GM12878 (cell line): ENCODE measurements at regions not wholly inside any gene's neighbourhood (a gene's known extent, or its start where the extent isn't known, plus 50 kb on each side); places are given as distances from the start of the nearest gene placed in this dataset.

Experiments used
- ATAC-seq: fragments of 200-7000 bp; cut with Tn5 transposase; 3 replicates; pipeline ENCODE4 v1.9.1; 2020; ENCODE audit warnings: mild to moderate bottlenecking, moderate library complexity
- BruUV-seq: library from RNA; stranded (reverse); fragments of 400-500 nt; replicated peaks from 2 replicates; lab custom pipeline; 2021; lab: Mats Ljungman, UMichigan
- CTCF ChIA-PET: fragments of 300-600 bp; sonication (Branson Sonifier 250); formaldehyde crosslinking; extraction: SDS; loops from one replicate; lab custom pipeline; 2021; ENCODE audit warnings: inconsistent platforms; lab: Yijun Ruan, JAX
- POLR2A ChIA-PET: fragments of 350-600 bp; formaldehyde crosslinking; extraction: SDS; loops from one replicate; lab custom pipeline; 2021; ENCODE audit warnings: inconsistent platforms; lab: Charles Lee
- RAD21 ChIA-PET: fragments of 300-600 bp; sonication (Branson Sonifier 250); formaldehyde crosslinking; loops from one replicate; lab custom pipeline; 2023; ENCODE audit warnings: antibody characterized with exemption; ENCODE audit not compliant: unreplicated experiment; lab: Charles Lee
- SMC1A ChIA-PET: fragments of 300-600 bp; sonication (Branson Sonifier 250); formaldehyde crosslinking; loops from one replicate; lab custom pipeline; 2023; ENCODE audit not compliant: unreplicated experiment, uncharacterized antibody; lab: Charles Lee
- DNase-seq: peaks from one replicate; pipeline ENCODE4 v3.0.0-alpha.2; 2011; ENCODE audit warnings: low read depth, low spot score
- FAIRE-seq: peaks from 3 replicates; lab custom pipeline; 2011; peaks lifted over from hg19 to GRCh38; lab: Jason Lieb, UNC
- H2AFZ ChIP-seq: 2 replicates; pipeline ENCODE4 v1.6.0; 2011; ENCODE audit warnings: low read depth, low read length, control low read depth; ENCODE audit not compliant: control insufficient read depth
- H3K27ac ChIP-seq: 2 replicates; pipeline ENCODE4 v1.5.1; 2011; ENCODE audit warnings: control low read depth; ENCODE audit not compliant: control insufficient read depth, insufficient read depth
- H3K27me3 ChIP-seq, 2 experiments: replicated peaks in 1 of 2; 2 replicates each; pipeline versions ENCODE4 v1.6.0 to v1.6.1; 2011; ENCODE audit warnings: low read length in 1 of 2; ENCODE audit not compliant: control insufficient read depth in 2 of 2, insufficient read depth in 2 of 2
- H3K36me3 ChIP-seq, 2 experiments: 2 replicates each; pipeline ENCODE4 v1.5.1; 2011; ENCODE audit warnings: low read length in 1 of 2; ENCODE audit not compliant: control insufficient read depth in 2 of 2, insufficient read depth in 2 of 2
- H3K4me1 ChIP-seq: 2 replicates; pipeline ENCODE4 v1.6.1; 2011; ENCODE audit warnings: mild to moderate bottlenecking, low read length, moderate library complexity, mixed read lengths; ENCODE audit not compliant: control insufficient read depth, insufficient read depth
- H3K4me2 ChIP-seq: 2 replicates; pipeline ENCODE4 v1.6.0; 2011; ENCODE audit warnings: control low read depth; ENCODE audit not compliant: control insufficient read depth, insufficient read depth
- H3K4me3 ChIP-seq: fragments of 200-600 bp; sonication (generic); 2 replicates; pipeline ENCODE4 v1.5.1; 2016
- H3K79me2 ChIP-seq: 2 replicates; pipeline ENCODE4 v1.6.0; 2011; ENCODE audit warnings: low read length; ENCODE audit not compliant: control insufficient read depth, insufficient read depth
- H3K9ac ChIP-seq: 2 replicates; pipeline ENCODE4 v1.8.0; 2011; ENCODE audit warnings: low read length, control low read depth, mixed read lengths; ENCODE audit not compliant: control insufficient read depth, insufficient read depth
- H3K9me3 ChIP-seq: replicated peaks from 3 replicates; pipeline ENCODE4 v1.5.1; 2011; ENCODE audit warnings: mild to moderate bottlenecking, low read length; ENCODE audit not compliant: control insufficient read depth, insufficient read depth
- H4K20me1 ChIP-seq: 2 replicates; pipeline ENCODE4 v1.6.0; 2011; ENCODE audit not compliant: control insufficient read depth, insufficient read depth
- DPF2 ChIP-seq: fragments of 450-650 bp; IDR thresholded peaks from 2 replicates; pipeline ENCODE4 v1.6.1; 2017; ENCODE audit warnings: mild to moderate bottlenecking
- ETV6 ChIP-seq, 2 experiments: fragments of 450-650 bp in 1 of 2; IDR thresholded peaks in 1 of 2; conservative IDR thresholded peaks in 1 of 2; 2 replicates each; pipeline ENCODE4 v1.6.1; 2014; ENCODE audit warnings: antibody characterized with exemption in 1 of 2, borderline replicate concordance in 1 of 2, low read depth in 1 of 2, mild to moderate bottlenecking in 1 of 2, moderate library complexity in 1 of 2
- HDAC6 ChIP-seq: fragments of 200-600 bp; sonication (generic); IDR thresholded peaks from one replicate; pipeline ENCODE4 v1.8.0; 2017; ENCODE audit warnings: antibody characterized with exemption; ENCODE audit not compliant: unreplicated experiment
- JUNB ChIP-seq: IDR thresholded peaks from 2 replicates; pipeline ENCODE4 v1.6.1; 2016; ENCODE audit warnings: antibody characterized with exemption, mild to moderate bottlenecking
- KDM1A ChIP-seq: fragments of 200-600 bp; sonication (generic); IDR thresholded peaks from 2 replicates; pipeline ENCODE4 v1.6.1; 2016; ENCODE audit warnings: borderline replicate concordance
- MTA3 ChIP-seq: IDR thresholded peaks from 2 replicates; pipeline ENCODE4 v1.6.1; 2012; ENCODE audit warnings: low read length, inconsistent platforms, borderline replicate concordance
- MXI1 ChIP-seq: fragments of 150-350 bp; IDR thresholded peaks from 2 replicates; pipeline ENCODE4 v1.6.1; 2011; ENCODE audit warnings: low read depth, mild to moderate bottlenecking, inconsistent platforms, low read length, improper control_type of control experiment
- NFXL1 ChIP-seq: fragments of 450-650 bp; IDR thresholded peaks from 2 replicates; pipeline ENCODE4 v1.6.1; 2017; ENCODE audit warnings: antibody characterized with exemption, mild to moderate bottlenecking, borderline replicate concordance
- NR2C2 ChIP-seq: IDR thresholded peaks from 2 replicates; pipeline ENCODE4 v1.6.1; 2011; ENCODE audit warnings: borderline replicate concordance, low read depth; ENCODE audit not compliant: control insufficient read depth, insufficient read length
- RAD21 ChIP-seq: IDR thresholded peaks from 2 replicates; pipeline ENCODE4 v1.6.1; 2011; ENCODE audit warnings: mild to moderate bottlenecking, low read depth, low read length, moderate library complexity; ENCODE audit not compliant: insufficient read depth
- RCOR1 ChIP-seq: conservative IDR thresholded peaks from 2 replicates; pipeline ENCODE4 v1.6.1; 2012; ENCODE audit warnings: low read depth, low read length, improper control_type of control experiment
- RUNX3 ChIP-seq: IDR thresholded peaks from 2 replicates; pipeline ENCODE4 v1.6.1; 2012; ENCODE audit warnings: low read length, inconsistent platforms
- STAT1 ChIP-seq: fragments of 450-650 bp; conservative IDR thresholded peaks from 2 replicates; pipeline ENCODE4 v1.6.1; 2014; ENCODE audit warnings: antibody characterized with exemption, mild to moderate bottlenecking
- ZNF217 ChIP-seq: fragments of 450-650 bp; IDR thresholded peaks from 2 replicates; pipeline ENCODE4 v1.6.1; 2017; ENCODE audit warnings: antibody characterized with exemption, mild to moderate bottlenecking
- WGBS: methylation state at CpG from one replicate; pipeline ENCODE4 v1.1.6; 2016; ENCODE audit warnings: low lambda C conversion rate; ENCODE audit not compliant: insufficient replicate concordance, insufficient coverage; ENCODE audit errors: missing lambda C conversion rate; 5-methylcytosine and 5-hydroxymethylcytosine counted together
- in situ Hi-C: fragments of 300-500 bp; cut with MboI; formaldehyde crosslinking; loops from 9 replicates; pipeline ENCODE4 v1.14.3; 2018; ENCODE audit warnings: mixed read lengths
- intact Hi-C: fragments of 100-400 bp; cut with micrococcal nuclease; formaldehyde crosslinking; loops from one replicate; pipeline ENCODE4 v1.14.2; 2022; ENCODE audit not compliant: unreplicated experiment
- TF ChIP-seq, protein P1 (sequence below): fragments of 450-650 bp; IDR thresholded peaks from 2 replicates; pipeline ENCODE4 v1.6.1; 2016; ENCODE audit warnings: mild to moderate bottlenecking
- TF ChIP-seq, protein P2 (sequence below): fragments of 450-650 bp; IDR thresholded peaks from 2 replicates; pipeline ENCODE4 v1.6.1; 2017; ENCODE audit warnings: mild to moderate bottlenecking, low read depth, inconsistent platforms; ENCODE audit not compliant: poor library complexity, severe bottlenecking
- TF ChIP-seq, protein P3 (sequence below): IDR thresholded peaks from 2 replicates; pipeline ENCODE4 v1.6.1; 2012; ENCODE audit warnings: low read depth, low read length, improper control_type of control experiment

DNA sequence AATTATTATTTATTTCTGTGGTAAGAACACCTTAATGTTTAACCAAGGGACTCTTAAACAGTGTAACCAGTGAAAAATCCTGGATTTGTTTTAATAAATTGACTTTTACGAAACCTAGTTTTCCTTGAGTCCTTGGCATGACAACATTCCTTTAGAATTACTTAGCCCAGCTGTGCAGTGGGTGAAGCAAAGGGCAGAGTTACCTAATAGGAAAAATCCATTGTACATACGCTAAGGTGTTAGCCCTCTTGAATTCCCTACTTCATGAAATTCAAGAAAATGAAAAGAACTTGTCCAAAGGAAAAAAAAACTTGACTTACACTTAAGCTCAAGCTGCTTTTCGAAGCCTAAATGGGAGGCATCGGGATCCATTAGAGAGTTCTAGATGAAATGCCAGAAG is 852.0 kb upstream of the ADAMTS5 start (continued):
- TF ChIP-seq, protein P1, sequence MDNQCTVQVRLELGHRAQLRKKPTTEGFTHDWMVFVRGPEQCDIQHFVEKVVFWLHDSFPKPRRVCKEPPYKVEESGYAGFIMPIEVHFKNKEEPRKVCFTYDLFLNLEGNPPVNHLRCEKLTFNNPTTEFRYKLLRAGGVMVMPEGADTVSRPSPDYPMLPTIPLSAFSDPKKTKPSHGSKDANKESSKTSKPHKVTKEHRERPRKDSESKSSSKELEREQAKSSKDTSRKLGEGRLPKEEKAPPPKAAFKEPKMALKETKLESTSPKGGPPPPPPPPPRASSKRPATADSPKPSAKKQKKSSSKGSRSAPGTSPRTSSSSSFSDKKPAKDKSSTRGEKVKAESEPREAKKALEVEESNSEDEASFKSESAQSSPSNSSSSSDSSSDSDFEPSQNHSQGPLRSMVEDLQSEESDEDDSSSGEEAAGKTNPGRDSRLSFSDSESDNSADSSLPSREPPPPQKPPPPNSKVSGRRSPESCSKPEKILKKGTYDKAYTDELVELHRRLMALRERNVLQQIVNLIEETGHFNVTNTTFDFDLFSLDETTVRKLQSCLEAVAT: no peak
- no peak for TF ChIP-seq NFXL1
- no peak for TF ChIP-seq RUNX3
- no peak for TF ChIP-seq RAD21
- no peak for TF ChIP-seq MTA3
- TF ChIP-seq, all 136 proteins: peak for 0

DNA sequence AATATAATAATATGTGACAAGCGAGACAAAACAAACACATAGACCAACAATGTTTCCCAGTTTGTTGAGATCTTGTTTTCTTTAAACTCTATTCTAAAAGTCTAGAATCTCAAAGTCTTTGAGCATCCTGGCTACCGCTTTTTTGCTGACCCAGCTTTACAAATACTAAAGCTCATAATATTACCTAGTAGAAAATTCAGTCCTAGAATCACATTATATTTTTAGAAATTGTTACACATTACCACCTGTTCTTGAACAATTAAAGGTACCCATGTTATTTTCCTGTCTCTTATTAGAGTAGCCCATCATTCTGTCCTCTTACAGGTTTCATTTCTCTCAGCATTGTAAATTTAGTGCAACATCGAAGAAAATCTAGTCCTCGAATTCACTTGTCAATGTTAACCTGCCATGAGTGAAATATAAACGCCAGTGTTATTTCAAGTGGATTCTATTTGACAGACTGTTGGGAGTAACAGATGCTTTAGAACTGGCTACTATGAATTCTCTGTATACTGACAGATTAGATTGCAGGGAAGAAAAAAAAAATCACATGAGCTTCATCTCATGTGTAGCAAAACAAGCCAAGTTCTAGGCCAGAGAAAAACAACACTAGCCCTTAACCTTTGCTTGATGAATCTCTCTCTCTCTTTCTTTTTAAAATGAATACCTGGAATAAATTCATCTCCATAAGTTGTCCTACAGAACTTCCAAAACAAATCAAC is 851.2 kb upstream of the ADAMTS5 start:
- ChIA-PET POLR2A (no interaction called here), RAD21 (no interaction called here), CTCF (no interaction called here), SMC1A (no interaction called here)
- DNase-seq (no peak), ATAC-seq (no peak), FAIRE-seq (no peak)
- no peak overlapping the region for H3K9ac ChIP-seq
- no peaks in the 10 kb centered on the region for H3K9me3 ChIP-seq
- no peak overlapping the region for H2AFZ ChIP-seq
- H3K4me1 ChIP-seq: no peaks in the 10 kb centered on the region
- no peaks in the 10 kb centered on the region for H3K27me3 ChIP-seq
- TF ChIP-seq NR2C2 (no peak), HDAC6 (no peak), ETV6 (conservative IDR thresholded peaks at IDR 0.05 in 1 of 2, IDR thresholded peaks at IDR 0.05 in 1 of 2; ENCODE audit: borderline replicate concordance in 1 of 2, low read depth in 1 of 2) (no peak), DPF2 (no peak), RCOR1 (no peak), STAT1 (no peak), MXI1 (no peak), ZNF217 (no peak), JUNB (no peak), KDM1A (no peak)
- TF ChIP-seq, protein P2, sequence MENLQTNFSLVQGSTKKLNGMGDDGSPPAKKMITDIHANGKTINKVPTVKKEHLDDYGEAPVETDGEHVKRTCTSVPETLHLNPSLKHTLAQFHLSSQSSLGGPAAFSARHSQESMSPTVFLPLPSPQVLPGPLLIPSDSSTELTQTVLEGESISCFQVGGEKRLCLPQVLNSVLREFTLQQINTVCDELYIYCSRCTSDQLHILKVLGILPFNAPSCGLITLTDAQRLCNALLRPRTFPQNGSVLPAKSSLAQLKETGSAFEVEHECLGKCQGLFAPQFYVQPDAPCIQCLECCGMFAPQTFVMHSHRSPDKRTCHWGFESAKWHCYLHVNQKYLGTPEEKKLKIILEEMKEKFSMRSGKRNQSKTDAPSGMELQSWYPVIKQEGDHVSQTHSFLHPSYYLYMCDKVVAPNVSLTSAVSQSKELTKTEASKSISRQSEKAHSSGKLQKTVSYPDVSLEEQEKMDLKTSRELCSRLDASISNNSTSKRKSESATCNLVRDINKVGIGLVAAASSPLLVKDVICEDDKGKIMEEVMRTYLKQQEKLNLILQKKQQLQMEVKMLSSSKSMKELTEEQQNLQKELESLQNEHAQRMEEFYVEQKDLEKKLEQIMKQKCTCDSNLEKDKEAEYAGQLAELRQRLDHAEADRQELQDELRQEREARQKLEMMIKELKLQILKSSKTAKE: no peak
- TF ChIP-seq, protein P3, sequence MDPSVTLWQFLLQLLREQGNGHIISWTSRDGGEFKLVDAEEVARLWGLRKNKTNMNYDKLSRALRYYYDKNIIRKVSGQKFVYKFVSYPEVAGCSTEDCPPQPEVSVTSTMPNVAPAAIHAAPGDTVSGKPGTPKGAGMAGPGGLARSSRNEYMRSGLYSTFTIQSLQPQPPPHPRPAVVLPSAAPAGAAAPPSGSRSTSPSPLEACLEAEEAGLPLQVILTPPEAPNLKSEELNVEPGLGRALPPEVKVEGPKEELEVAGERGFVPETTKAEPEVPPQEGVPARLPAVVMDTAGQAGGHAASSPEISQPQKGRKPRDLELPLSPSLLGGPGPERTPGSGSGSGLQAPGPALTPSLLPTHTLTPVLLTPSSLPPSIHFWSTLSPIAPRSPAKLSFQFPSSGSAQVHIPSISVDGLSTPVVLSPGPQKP: no peak
- intact Hi-C loops: no loop called here
- H3K4me2 ChIP-seq: no peak overlapping the region
- no TSS peak for BruUV-seq
- in situ Hi-C loops: no loop called here
- no peak overlapping the region for H3K4me3 ChIP-seq
- WGBS: under 1% methylated on average over 5 of the region's 5 CpGs
- H4K20me1 ChIP-seq: no peaks in the 10 kb centered on the region
- H3K27ac ChIP-seq: no peak overlapping the region
- H3K79me2 ChIP-seq: no peaks in the 10 kb centered on the region
- no peaks in the 10 kb centered on the region for H3K36me3 ChIP-seq
